Stimulated activated CD4-positive, alpha-beta T cell treated with anti-CD3 and anti-CD28 coated beads, Interleukin-4, amount 100 ng/mL, for 24 hours (primary cell): ENCODE measurements at regions not wholly inside any gene's neighbourhood (a gene's known extent, or its start where the extent isn't known, plus 50 kb on each side); places are given as distances from the start of the nearest gene placed in this dataset.
"Not testable (repeated sequence)": the region's sequence is repeated elsewhere in the genome, so short reads cannot be mapped to it uniquely, and the experiment has no call there.

Experiments used
- DNase-seq: peaks from one replicate; pipeline ENCODE4 v3.0.0-alpha.2; 2020

DNA sequence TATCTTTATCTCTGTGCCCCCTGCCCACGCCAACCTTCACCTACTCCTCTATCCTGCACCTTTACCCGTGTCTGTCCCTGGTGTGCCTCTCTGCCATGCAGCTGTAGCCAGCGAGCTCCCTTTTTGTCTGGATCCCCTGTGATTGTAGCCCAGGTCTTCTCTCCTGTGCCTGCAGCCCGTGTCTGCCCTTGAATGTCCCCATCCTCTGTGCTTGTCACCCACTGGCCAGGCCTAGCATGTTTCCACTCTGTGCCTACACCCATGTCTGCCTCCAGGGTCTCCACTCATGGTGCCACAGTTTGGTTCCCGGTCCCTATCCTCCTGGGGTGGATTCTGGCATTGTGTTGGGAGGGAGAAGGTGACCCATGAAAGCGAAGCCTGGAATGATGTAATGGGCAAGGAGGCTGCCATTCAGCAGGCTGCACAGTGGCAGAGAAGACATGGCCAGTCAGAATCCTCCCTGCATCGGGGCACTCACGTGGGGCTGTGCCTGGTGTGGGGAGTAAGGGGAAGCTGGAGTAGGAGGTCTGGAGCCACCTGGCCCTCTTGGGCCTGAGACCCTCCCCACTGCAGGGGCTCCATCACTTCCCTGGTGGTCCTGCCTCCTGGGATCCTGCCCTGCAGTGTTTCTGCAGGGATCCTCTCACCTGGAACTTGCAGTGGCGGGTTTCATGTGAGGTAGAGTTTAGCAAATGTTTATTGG is 101.0 kb downstream of the GOSR1 start:
- not testable (repeated sequence) for DNase-seq
